ENCODE measurements at regions not wholly inside any gene's neighbourhood (a gene's known extent, or its start where the extent isn't known, plus 50 kb on each side); places are given as distances from the start of the nearest gene placed in this dataset.

GRCh38 chr4:186807808-186808629 is 84.4 kb upstream of the FAT1 start:
- TF ChIP-seq POLR2A (IDR thresholded peaks at IDR 0.05) (no peak), CTCF (IDR thresholded peaks at IDR 0.05) (no peak)
